T-helper 1 cell treated with Interleukin-12 subunit alpha and Interleukin-12 subunit beta and Interleukin-4 antibody, amounts not matched to agents 30 μg/mL and 1 μg/mL, for 36 hours (primary cell): ENCODE measurements at regions not wholly inside any gene's neighbourhood (a gene's known extent, or its start where the extent isn't known, plus 50 kb on each side); places are given as distances from the start of the nearest gene placed in this dataset.

ENCODE experiments used
- H3K27ac Mint-ChIP-seq: one replicate; pipeline ENCODE4 v1.8.0; 2021; ENCODE audit warnings: mild to moderate bottlenecking, mixed read lengths
- H3K27me3 Mint-ChIP-seq: one replicate; pipeline ENCODE4 v1.8.0; 2021; ENCODE audit warnings: low read depth, mixed read lengths
- H3K36me3 Mint-ChIP-seq: one replicate; pipeline ENCODE4 v1.8.0; 2021; ENCODE audit warnings: low read depth, mixed read lengths
- H3K4me1 Mint-ChIP-seq: one replicate; pipeline ENCODE4 v1.8.0; 2021; ENCODE audit warnings: low read depth, mixed read lengths
- H3K4me3 Mint-ChIP-seq: one replicate; pipeline ENCODE4 v1.8.0; 2021; ENCODE audit warnings: mild to moderate bottlenecking, moderate library complexity, mixed read lengths
- H3K9me3 Mint-ChIP-seq: one replicate; pipeline ENCODE4 v1.8.0; 2021; ENCODE audit warnings: mixed read lengths

GRCh38 chr20:39911497-39911896 is 777.5 kb downstream of the MAFB start:
- Mint-ChIP-seq H3K4me3 (no peak overlapping the region), H3K27ac (no peak overlapping the region), H3K4me1 (no peaks in the 10 kb centered on the region), H3K36me3 (no peaks in the 10 kb centered on the region), H3K9me3 (no peaks in the 10 kb centered on the region), H3K27me3 (no peaks in the 10 kb centered on the region)

- Mint-ChIP-seq H3K27ac (no peak overlapping the region), H3K4me1 (no peaks in the 10 kb centered on the region), H3K36me3 (no peaks in the 10 kb centered on the region), H3K27me3 (no peaks in the 10 kb centered on the region), H3K9me3 (no peaks in the 10 kb centered on the region), H3K4me3 (no peak overlapping the region)
Measured at GRCh38 chr20:39910536-39910935, 778.5 kb downstream of the MAFB start.

GRCh38 chr20:39909447-39909846 is 779.6 kb downstream of the MAFB start:
- Mint-ChIP-seq H3K4me3 (no peak overlapping the region), H3K4me1 (no peaks in the 10 kb centered on the region), H3K27me3 (no peaks in the 10 kb centered on the region), H3K36me3 (no peaks in the 10 kb centered on the region), H3K9me3 (no peaks in the 10 kb centered on the region), H3K27ac (no peak overlapping the region)

- no peaks in the 10 kb centered on the region for H3K4me1 Mint-ChIP-seq
- H3K27me3 Mint-ChIP-seq, result no peaks in the 10 kb centered on the region
- H3K36me3 Mint-ChIP-seq, result no peaks in the 10 kb centered on the region
- H3K27ac Mint-ChIP-seq, result no peak overlapping the region
- H3K9me3 Mint-ChIP-seq, result no peaks in the 10 kb centered on the region
- no peak overlapping the region for H3K4me3 Mint-ChIP-seq
Measured at GRCh38 chr20:39904476-39905112, 784.4 kb downstream of the MAFB start.

GRCh38 chr20:39903806-39904465 is 785.1 kb downstream of the MAFB start:
- H3K4me3 Mint-ChIP-seq, result no peak overlapping the region
- H3K4me1 Mint-ChIP-seq, result no peaks in the 10 kb centered on the region
- H3K27me3 Mint-ChIP-seq, result no peaks in the 10 kb centered on the region
- no peaks in the 10 kb centered on the region for H3K36me3 Mint-ChIP-seq
- H3K27ac Mint-ChIP-seq, result no peak overlapping the region
- H3K9me3 Mint-ChIP-seq, result no peaks in the 10 kb centered on the region

GRCh38 chr20:39899881-39900280 is 789.2 kb downstream of the MAFB start:
- no peak overlapping the region for H3K4me3 Mint-ChIP-seq
- no peaks in the 10 kb centered on the region for H3K27me3 Mint-ChIP-seq
- no peaks in the 10 kb centered on the region for H3K9me3 Mint-ChIP-seq
- no peaks in the 10 kb centered on the region for H3K36me3 Mint-ChIP-seq
- no peaks in the 10 kb centered on the region for H3K4me1 Mint-ChIP-seq
- H3K27ac Mint-ChIP-seq, result no peak overlapping the region

- no peak overlapping the region for H3K4me3 Mint-ChIP-seq
- H3K36me3 Mint-ChIP-seq, result no peaks in the 10 kb centered on the region
- H3K4me1 Mint-ChIP-seq, result no peaks in the 10 kb centered on the region
- no peaks in the 10 kb centered on the region for H3K9me3 Mint-ChIP-seq
- no peak overlapping the region for H3K27ac Mint-ChIP-seq
- H3K27me3 Mint-ChIP-seq, result no peaks in the 10 kb centered on the region
Measured at GRCh38 chr20:39898467-39898852, 790.6 kb downstream of the MAFB start.

GRCh38 chr20:39897781-39898466 is 791.1 kb downstream of the MAFB start:
- Mint-ChIP-seq H3K9me3 (no peaks in the 10 kb centered on the region), H3K27ac (no peak overlapping the region), H3K27me3 (no peaks in the 10 kb centered on the region), H3K4me3 (no peak overlapping the region), H3K36me3 (no peaks in the 10 kb centered on the region), H3K4me1 (no peaks in the 10 kb centered on the region)

- no peak overlapping the region for H3K27ac Mint-ChIP-seq
- no peaks in the 10 kb centered on the region for H3K9me3 Mint-ChIP-seq
- H3K4me1 Mint-ChIP-seq, result no peaks in the 10 kb centered on the region
- H3K36me3 Mint-ChIP-seq, result no peaks in the 10 kb centered on the region
- no peaks in the 10 kb centered on the region for H3K27me3 Mint-ChIP-seq
- no peak overlapping the region for H3K4me3 Mint-ChIP-seq
Measured at GRCh38 chr20:39897058-39897457, 792.0 kb downstream of the MAFB start.

- no peaks in the 10 kb centered on the region for H3K4me1 Mint-ChIP-seq
- no peaks in the 10 kb centered on the region for H3K9me3 Mint-ChIP-seq
- no peaks in the 10 kb centered on the region for H3K36me3 Mint-ChIP-seq
- H3K4me3 Mint-ChIP-seq, result no peak overlapping the region
- H3K27me3 Mint-ChIP-seq, result no peaks in the 10 kb centered on the region
- H3K27ac Mint-ChIP-seq, result no peak overlapping the region
Measured at GRCh38 chr20:39894067-39894466, 795.0 kb downstream of the MAFB start.

GRCh38 chr20:39893003-39893685 is 795.9 kb downstream of the MAFB start:
- no peaks in the 10 kb centered on the region for H3K9me3 Mint-ChIP-seq
- H3K4me3 Mint-ChIP-seq, result no peak overlapping the region
- H3K27ac Mint-ChIP-seq, result no peak overlapping the region
- H3K4me1 Mint-ChIP-seq, result no peaks in the 10 kb centered on the region
- H3K27me3 Mint-ChIP-seq, result no peaks in the 10 kb centered on the region
- no peaks in the 10 kb centered on the region for H3K36me3 Mint-ChIP-seq

GRCh38 chr20:39890697-39891096 is 798.3 kb downstream of the MAFB start:
- H3K9me3 Mint-ChIP-seq, result no peaks in the 10 kb centered on the region
- H3K4me3 Mint-ChIP-seq, result no peak overlapping the region
- no peaks in the 10 kb centered on the region for H3K4me1 Mint-ChIP-seq
- H3K27ac Mint-ChIP-seq, result no peak overlapping the region
- no peaks in the 10 kb centered on the region for H3K27me3 Mint-ChIP-seq
- no peaks in the 10 kb centered on the region for H3K36me3 Mint-ChIP-seq

GRCh38 chr20:39888310-39888709 is 800.7 kb downstream of the MAFB start:
- H3K4me1 Mint-ChIP-seq, result no peaks in the 10 kb centered on the region
- no peaks in the 10 kb centered on the region for H3K27me3 Mint-ChIP-seq
- H3K9me3 Mint-ChIP-seq, result no peaks in the 10 kb centered on the region
- no peak overlapping the region for H3K4me3 Mint-ChIP-seq
- no peak overlapping the region for H3K27ac Mint-ChIP-seq
- no peaks in the 10 kb centered on the region for H3K36me3 Mint-ChIP-seq

GRCh38 chr20:39886650-39887190 is 802.3 kb downstream of the MAFB start:
- Mint-ChIP-seq H3K4me1 (no peaks in the 10 kb centered on the region), H3K27ac (no peak overlapping the region), H3K9me3 (no peaks in the 10 kb centered on the region), H3K27me3 (no peaks in the 10 kb centered on the region), H3K36me3 (no peaks in the 10 kb centered on the region), H3K4me3 (no peak overlapping the region)
